AG10803 (cell line): ENCODE measurements at regions not wholly inside any gene's neighbourhood (a gene's known extent, or its start where the extent isn't known, plus 50 kb on each side); places are given as distances from the start of the nearest gene placed in this dataset.
"Not testable (repeated sequence)": the region's sequence is repeated elsewhere in the genome, so short reads cannot be mapped to it uniquely, and the experiment has no call there.

Experiments
- DNase-seq: peaks from one replicate; pipeline ENCODE4 v3.0.0; 2010; ENCODE audit warnings: low read depth
- H3K4me3 ChIP-seq: 2 replicates; pipeline ENCODE4 v1.5.1; 2011; ENCODE audit warnings: mild to moderate bottlenecking, low read length, control low read depth
- TF ChIP-seq, protein P1 (sequence below): conservative IDR thresholded peaks from 2 replicates; pipeline ENCODE4 v1.5.1; 2011; ENCODE audit warnings: mild to moderate bottlenecking, low read length, control low read depth, inconsistent platforms

- no peak for DNase-seq
- TF ChIP-seq, protein P1, sequence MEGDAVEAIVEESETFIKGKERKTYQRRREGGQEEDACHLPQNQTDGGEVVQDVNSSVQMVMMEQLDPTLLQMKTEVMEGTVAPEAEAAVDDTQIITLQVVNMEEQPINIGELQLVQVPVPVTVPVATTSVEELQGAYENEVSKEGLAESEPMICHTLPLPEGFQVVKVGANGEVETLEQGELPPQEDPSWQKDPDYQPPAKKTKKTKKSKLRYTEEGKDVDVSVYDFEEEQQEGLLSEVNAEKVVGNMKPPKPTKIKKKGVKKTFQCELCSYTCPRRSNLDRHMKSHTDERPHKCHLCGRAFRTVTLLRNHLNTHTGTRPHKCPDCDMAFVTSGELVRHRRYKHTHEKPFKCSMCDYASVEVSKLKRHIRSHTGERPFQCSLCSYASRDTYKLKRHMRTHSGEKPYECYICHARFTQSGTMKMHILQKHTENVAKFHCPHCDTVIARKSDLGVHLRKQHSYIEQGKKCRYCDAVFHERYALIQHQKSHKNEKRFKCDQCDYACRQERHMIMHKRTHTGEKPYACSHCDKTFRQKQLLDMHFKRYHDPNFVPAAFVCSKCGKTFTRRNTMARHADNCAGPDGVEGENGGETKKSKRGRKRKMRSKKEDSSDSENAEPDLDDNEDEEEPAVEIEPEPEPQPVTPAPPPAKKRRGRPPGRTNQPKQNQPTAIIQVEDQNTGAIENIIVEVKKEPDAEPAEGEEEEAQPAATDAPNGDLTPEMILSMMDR = no peak
- no peak overlapping the region for H3K4me3 ChIP-seq
Observed at GRCh38 chr10:23918090-23918723, 290.7 kb upstream of the KIAA1217 start.

- no peak for DNase-seq
- no peak overlapping the region for H3K4me3 ChIP-seq
- TF ChIP-seq, protein P1 = no peak
Observed at GRCh38 chr10:23918839-23919238, 290.1 kb upstream of the KIAA1217 start.

DNA sequence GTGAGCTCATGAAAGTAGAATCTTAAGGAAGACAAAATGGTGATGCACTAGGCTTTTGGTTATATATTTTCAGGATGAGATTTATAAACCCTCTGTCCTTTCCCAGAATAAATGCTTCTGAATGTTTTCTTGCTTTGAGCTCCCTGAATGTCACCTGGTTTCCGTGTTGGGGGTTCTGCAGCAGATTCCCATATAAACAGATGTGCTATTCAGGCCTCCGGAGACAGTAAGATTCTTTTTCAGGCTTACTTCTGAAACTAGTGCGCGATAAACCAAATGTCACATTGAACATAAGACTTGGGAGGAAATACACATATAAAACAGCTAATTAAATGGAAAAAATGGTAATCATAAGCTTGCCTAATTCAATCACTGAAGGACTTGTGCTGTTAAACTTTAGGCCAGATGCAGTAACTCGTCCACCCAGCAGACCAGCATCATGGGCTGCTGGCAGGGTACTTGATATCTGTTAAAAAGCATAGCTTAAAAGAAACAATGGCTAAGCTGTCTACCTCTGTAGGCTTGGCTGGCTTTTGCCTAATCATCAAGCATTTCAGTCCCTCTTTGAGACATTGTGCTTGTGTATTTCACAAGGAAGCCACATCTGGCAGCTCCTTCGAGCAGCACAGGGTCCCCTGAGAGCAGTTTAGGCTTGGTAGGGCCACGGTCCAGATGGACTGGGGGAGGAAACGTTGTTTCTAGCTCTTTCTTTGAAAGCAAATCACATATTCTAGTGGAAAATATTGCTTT is 281.2 kb upstream of the KIAA1217 start:
- H3K4me3 ChIP-seq = no peak overlapping the region
- TF ChIP-seq, protein P1 = no peak
- no peak for DNase-seq

DNA sequence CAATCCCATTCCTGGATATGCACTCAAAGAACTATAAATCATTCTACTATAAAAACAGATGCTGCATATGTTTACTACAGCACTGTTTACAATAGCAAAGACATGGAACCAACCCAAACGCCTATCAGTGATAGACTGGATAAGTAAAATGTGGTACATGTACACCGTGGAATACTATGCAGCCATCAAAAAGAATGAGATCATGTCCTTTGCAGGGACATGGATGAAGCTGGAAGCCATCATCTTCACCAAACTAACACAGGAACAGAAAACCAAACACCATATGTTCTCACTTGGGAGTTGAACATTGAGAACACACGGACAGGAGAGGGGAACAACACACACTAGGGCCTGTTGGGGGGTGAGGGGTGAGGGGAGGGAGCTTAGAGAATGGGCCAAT is 274.9 kb upstream of the KIAA1217 start:
- H3K4me3 ChIP-seq, DNase-seq: not testable (repeated sequence)

GRCh38 chr10:23945845-23946244 is 263.1 kb upstream of the KIAA1217 start:
- TF ChIP-seq, protein P1 = no peak
- DNase-seq = no peak
- H3K4me3 ChIP-seq = no peak overlapping the region

- no peak for DNase-seq
- TF ChIP-seq, protein P1 = no peak
- no peak overlapping the region for H3K4me3 ChIP-seq
Observed at GRCh38 chr10:23951841-23952240, 257.1 kb upstream of the KIAA1217 start.

GRCh38 chr10:23955456-23956225 is 253.3 kb upstream of the KIAA1217 start:
- no peak for DNase-seq
- TF ChIP-seq, protein P1 = no peak
- no peak overlapping the region for H3K4me3 ChIP-seq
